Kidney tubule cell (primary cell): ENCODE measurements at regions not wholly inside any gene's neighbourhood (a gene's known extent, or its start where the extent isn't known, plus 50 kb on each side); places are given as distances from the start of the nearest gene placed in this dataset.
"Not testable (repeated sequence)": the region's sequence is repeated elsewhere in the genome, so short reads cannot be mapped to it uniquely, and the experiment has no call there.

Source experiments
- DNase-seq: peaks from one replicate; pipeline ENCODE4 v3.0.0-alpha.2; 2018; ENCODE audit warnings: low spot score

DNA sequence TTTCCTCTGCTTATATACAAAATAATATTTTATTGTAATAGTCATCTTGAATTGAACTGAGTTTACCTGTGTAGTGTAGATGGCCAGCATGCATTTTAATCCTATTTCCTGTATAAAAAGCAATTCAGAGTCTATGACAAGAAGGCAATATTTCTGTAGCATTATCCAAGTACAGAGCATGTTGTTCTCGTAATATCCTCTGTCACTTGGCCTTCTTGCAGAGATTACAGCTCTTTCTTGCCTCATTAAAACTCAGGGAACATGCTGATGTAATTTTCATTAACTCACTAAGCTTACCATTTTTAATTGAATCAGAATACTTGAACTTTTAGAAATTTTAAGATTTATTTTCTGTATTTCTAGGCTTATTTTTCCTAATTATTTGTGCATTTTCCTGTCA lies 203.3 kb upstream of the AGTR1 start:
- no peak for DNase-seq

GRCh38 chr3:148500881-148501280 lies 196.8 kb upstream of the AGTR1 start:
- DNase-seq = no peak

GRCh38 chr3:148510116-148510515 lies 187.6 kb upstream of the AGTR1 start:
- DNase-seq = no peak

- no peak for DNase-seq
Observed at GRCh38 chr3:148510561-148510960, 187.1 kb upstream of the AGTR1 start.

DNA sequence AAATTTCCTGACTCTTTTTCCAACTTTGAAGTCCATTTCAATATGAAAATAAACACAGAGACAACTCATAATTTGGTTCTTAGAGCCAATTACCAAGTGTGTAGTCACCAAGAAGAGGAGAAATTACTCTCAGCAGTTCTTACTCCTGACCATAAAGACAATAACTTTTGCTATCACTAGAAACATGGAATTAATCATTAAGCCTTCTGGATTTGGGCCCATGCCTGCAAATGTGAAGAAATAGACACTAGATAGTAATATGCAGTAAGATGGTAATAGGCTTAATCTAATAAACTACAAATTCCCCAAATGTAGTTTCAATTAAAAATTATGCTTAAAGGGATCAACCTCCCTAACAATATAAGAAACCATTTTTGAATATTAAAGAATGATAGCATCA lies 185.1 kb upstream of the AGTR1 start:
- DNase-seq = no peak

DNA sequence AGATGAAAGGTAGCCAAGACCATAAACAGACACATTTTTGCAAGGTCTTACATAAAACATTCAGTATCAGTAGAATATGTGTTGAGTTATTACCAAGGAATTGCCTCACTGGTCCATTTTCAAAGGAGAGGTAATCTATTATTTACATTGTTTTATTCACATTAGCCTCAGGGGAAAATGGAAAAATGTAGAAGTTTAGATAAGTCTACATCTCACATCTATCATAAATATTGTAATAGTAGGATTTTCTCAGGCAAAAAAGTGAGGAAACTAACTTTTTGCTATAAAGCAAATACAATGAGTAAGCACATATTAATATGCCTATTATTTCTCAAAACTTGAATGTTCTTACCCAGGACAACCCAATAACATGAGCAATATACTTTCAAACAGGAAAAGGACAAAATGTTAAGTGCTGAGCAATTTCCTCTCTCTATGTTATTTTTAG lies 184.6 kb upstream of the AGTR1 start:
- no peak for DNase-seq

- DNase-seq = no peak
Observed at GRCh38 chr3:148518520-148518919, 179.2 kb upstream of the AGTR1 start.

- not testable (repeated sequence) for DNase-seq
Observed at GRCh38 chr3:148525621-148526020, 172.1 kb upstream of the AGTR1 start.

- no peak for DNase-seq
Observed at GRCh38 chr3:148528024-148528423, 169.7 kb upstream of the AGTR1 start.

DNA sequence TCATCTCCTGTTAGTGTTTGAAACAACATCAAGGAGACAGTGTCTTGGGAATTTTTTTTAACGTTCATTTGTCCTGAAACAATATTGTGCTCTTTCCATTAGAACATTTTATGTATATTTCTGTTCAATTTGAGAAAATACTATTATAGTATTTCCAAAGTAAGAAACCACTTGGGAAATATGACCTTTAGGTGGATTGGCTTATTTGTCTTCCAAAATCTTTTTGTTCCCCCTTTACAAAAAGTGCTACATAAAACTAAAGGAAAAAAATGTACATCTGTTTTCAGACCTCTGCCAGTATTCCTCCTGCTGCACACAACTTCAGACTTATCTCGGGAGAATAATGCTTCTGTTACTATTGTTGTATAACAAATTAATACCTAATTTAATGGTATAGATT lies 165.9 kb upstream of the AGTR1 start:
- DNase-seq = no peak

DNA sequence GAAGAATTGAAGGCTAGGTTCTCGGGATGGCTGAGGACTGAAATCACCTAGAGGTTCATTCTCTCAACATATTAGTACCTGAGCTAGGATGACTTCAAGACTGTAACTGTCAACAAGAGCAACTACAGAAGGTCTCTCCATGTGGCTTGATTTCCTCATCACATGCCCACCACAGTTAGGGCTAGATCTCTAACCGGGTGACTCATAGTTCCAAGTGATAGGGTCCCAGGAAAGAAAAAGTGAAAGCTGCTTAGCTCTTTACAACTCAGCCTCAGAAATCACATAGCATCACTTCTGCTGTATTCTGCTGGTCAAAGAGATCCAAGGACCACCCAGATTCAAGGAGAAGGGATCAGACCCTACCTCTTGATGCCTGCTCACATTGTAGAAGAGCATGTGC lies 165.4 kb upstream of the AGTR1 start:
- DNase-seq = no peak

DNA sequence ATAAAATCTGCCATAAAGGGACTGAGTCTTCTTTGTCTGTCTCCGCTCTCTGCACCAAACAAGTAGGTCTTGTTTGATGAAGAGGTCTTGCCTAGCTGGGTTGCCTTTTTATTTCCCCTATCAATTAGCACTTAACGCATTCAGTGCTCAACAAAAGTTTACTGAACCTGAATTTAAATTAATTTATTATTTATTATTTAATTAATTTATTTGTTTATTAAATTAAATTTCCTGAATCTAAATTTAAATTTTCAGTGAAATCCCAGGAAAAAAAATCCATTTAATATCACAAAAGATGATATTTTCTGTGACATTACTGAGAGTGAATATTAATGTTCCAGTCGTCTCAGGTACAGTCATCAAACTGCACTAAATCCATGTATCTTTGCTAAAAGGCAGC lies 164.9 kb upstream of the AGTR1 start:
- DNase-seq = no peak

- no peak for DNase-seq
Observed at GRCh38 chr3:148534089-148534988, 163.4 kb upstream of the AGTR1 start.

- DNase-seq = no peak
Observed at GRCh38 chr3:148535001-148535400, 162.7 kb upstream of the AGTR1 start.

DNA sequence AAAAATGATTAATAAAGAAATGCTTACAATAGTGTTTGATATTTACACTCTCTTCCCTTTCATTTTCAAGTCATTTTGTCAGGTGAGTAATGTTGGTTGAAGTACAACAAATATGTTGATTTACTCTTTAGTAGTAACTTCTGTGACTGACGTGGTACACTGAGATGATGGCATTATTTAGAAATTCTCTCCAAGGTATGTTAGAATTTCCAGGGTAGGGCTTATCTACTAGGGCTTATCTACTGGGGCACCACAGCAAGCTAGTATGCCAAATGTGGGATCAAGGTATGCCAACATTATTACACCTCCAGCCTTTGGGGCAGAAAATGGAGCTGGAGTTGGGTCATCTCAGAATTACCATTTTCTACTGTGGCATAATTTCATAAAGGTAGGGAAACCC lies 157.4 kb upstream of the AGTR1 start:
- DNase-seq = no peak

- DNase-seq = no peak
Observed at GRCh38 chr3:148540851-148541250, 156.9 kb upstream of the AGTR1 start.

GRCh38 chr3:148546959-148547358 lies 150.7 kb upstream of the AGTR1 start:
- DNase-seq = no peak

- DNase-seq = no peak
Observed at GRCh38 chr3:148551767-148552260, 145.9 kb upstream of the AGTR1 start.

- no peak for DNase-seq
Observed at GRCh38 chr3:148554367-148554766, 143.3 kb upstream of the AGTR1 start.

GRCh38 chr3:148556664-148557063 lies 141.0 kb upstream of the AGTR1 start:
- DNase-seq = no peak

- DNase-seq = not testable (repeated sequence)
Observed at GRCh38 chr3:148577579-148577978, 120.1 kb upstream of the AGTR1 start.

GRCh38 chr3:148582126-148582525 lies 115.6 kb upstream of the AGTR1 start:
- DNase-seq = no peak

- DNase-seq = no peak
Observed at GRCh38 chr3:148583793-148584192, 113.9 kb upstream of the AGTR1 start.

DNA sequence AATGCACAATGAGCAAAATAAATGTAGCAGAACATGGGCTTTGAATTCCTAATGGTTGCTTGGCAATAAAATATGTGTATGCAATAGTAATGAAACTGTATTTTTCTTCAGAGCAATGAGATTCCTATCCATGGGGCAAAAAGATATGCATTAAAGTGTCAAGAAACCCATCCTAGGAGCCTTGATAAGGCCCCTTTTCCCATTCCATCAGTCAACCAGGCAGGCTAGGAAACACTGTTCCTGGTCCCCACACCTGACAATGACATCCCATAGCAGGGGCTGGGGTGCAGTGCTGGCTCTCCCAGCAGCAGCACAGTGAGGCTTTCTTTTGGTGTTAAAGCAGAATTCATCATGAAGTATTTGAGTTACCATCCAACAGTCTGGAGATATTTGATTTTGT lies 113.3 kb upstream of the AGTR1 start:
- no peak for DNase-seq
